ENCODE measurements at regions not wholly inside any gene's neighbourhood (a gene's known extent, or its start where the extent isn't known, plus 50 kb on each side); places are given as distances from the start of the nearest gene placed in this dataset.

DNA sequence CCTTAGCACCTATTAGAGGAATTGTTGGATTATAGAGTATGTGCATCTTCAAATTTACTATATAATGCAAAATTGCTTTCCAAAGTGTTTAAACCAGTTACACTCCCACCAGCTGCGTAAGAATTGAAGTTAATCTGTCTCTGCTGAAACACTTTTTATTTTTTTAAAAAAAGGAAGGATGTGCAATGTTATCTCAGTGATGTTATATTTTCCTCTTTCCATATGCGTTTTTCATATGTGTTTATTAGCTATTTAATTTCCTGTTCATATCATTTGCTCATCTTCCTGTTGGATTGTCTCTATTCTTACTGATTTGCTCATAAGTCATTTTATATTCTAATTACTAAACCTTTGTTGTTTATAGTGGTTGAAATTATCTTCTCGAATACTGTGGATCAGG is 63.2 kb upstream of the RFX8 start:
- no peaks in the 10 kb centered on the region for H3K27me3 Mint-ChIP-seq (ENCODE audit: low read depth, unreplicated experiment)

DNA sequence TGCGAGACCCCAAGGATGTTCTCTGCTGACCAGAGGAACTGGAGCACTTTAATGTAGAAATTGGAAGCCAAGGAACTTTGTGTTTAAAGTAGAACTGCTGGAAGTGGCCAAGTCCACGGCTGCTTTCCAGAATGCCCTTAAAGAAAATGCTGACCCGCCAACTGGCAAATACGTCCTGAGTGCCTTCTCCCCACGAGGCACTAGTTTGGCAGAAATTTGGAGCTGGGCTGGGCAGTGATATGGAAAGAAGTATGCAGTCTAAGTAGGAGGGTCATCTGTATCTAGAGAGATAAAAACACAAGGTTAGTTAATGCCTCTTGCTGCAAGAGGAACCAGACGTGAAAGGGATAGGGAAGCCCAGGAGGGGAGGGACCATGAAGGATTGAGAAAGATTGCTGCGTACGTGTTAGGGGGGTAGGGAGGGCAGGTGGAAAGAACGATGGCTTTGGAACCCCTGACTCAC is 59.3 kb upstream of the RFX8 start:
- Histone ChIP-seq H3K79me2 (ENCODE audit: insufficient read depth, low read length) (no peaks in the 10 kb centered on the region), H3K9ac (ENCODE audit: low read length) (no peak overlapping the region), H2AFZ (ENCODE audit: low read depth, low read length) (peak overlapping the region; percentile 77), H3K36me3 (ENCODE audit: insufficient read depth, low read length) (no peaks in the 10 kb centered on the region), H3K4me2 (ENCODE audit: low read length) (peak overlapping the region; percentile 48), H3K4me1 (ENCODE audit: insufficient read depth, low read length) (no peaks in the 10 kb centered on the region), H3K9me3 (ENCODE audit: insufficient read depth, low read depth, low read length) (no peaks in the 10 kb centered on the region), H3K27ac (ENCODE audit: low read depth, low read length) (no peak overlapping the region), H3K4me3 (ENCODE audit: insufficient read depth, low read depth, low read length) (no peak overlapping the region), H3K27me3 (ENCODE audit: insufficient read depth, low read length) (no peaks in the 10 kb centered on the region), H4K20me1 (ENCODE audit: insufficient read depth, low read length) (no peaks in the 10 kb centered on the region)
- FAIRE-seq, result no peak
- Mint-ChIP-seq H3K27ac (ENCODE audit: unreplicated experiment) (no peak overlapping the region), H3K4me1 (ENCODE audit: low read depth, unreplicated experiment) (no peaks in the 10 kb centered on the region), H3K4me3 (ENCODE audit: unreplicated experiment) (no peak overlapping the region), H3K27me3 (ENCODE audit: low read depth, unreplicated experiment) (no peaks in the 10 kb centered on the region), H3K9me3 (ENCODE audit: unreplicated experiment) (no peaks in the 10 kb centered on the region), H3K36me3 (ENCODE audit: low read depth, unreplicated experiment) (no peaks in the 10 kb centered on the region)
- no peak for DNase-seq (ENCODE audit: low read depth)
- TF ChIP-seq, protein P1, sequence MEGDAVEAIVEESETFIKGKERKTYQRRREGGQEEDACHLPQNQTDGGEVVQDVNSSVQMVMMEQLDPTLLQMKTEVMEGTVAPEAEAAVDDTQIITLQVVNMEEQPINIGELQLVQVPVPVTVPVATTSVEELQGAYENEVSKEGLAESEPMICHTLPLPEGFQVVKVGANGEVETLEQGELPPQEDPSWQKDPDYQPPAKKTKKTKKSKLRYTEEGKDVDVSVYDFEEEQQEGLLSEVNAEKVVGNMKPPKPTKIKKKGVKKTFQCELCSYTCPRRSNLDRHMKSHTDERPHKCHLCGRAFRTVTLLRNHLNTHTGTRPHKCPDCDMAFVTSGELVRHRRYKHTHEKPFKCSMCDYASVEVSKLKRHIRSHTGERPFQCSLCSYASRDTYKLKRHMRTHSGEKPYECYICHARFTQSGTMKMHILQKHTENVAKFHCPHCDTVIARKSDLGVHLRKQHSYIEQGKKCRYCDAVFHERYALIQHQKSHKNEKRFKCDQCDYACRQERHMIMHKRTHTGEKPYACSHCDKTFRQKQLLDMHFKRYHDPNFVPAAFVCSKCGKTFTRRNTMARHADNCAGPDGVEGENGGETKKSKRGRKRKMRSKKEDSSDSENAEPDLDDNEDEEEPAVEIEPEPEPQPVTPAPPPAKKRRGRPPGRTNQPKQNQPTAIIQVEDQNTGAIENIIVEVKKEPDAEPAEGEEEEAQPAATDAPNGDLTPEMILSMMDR (IDR thresholded peaks at IDR 0.05; ENCODE audit: insufficient read depth, low read depth, low read length), result no peak
- TF ChIP-seq EZH2 (IDR thresholded peaks at IDR 0.05; ENCODE audit: insufficient read depth, low read length), result no peak

More for the DNA sequence above, 63.2 kb upstream of the RFX8 start:
- no peak for FAIRE-seq
- H3K27ac Mint-ChIP-seq (ENCODE audit: unreplicated experiment), result no peak overlapping the region
- H3K9ac ChIP-seq (ENCODE audit: low read length), result no peak overlapping the region
- no peaks in the 10 kb centered on the region for H3K4me1 ChIP-seq (ENCODE audit: insufficient read depth, low read length)
- H3K4me3 ChIP-seq (ENCODE audit: insufficient read depth, low read depth, low read length), result no peak overlapping the region
- H3K4me2 ChIP-seq (ENCODE audit: low read length), result no peak overlapping the region
- H4K20me1 ChIP-seq (ENCODE audit: insufficient read depth, low read length), result no peaks in the 10 kb centered on the region
- no peaks in the 10 kb centered on the region for H3K4me1 Mint-ChIP-seq (ENCODE audit: low read depth, unreplicated experiment)
- H3K27me3 ChIP-seq (ENCODE audit: insufficient read depth, low read length), result no peaks in the 10 kb centered on the region
- H2AFZ ChIP-seq (ENCODE audit: low read depth, low read length), result no peak overlapping the region
- H3K79me2 ChIP-seq (ENCODE audit: insufficient read depth, low read length), result no peaks in the 10 kb centered on the region
- H3K9me3 Mint-ChIP-seq (ENCODE audit: unreplicated experiment), result no peaks in the 10 kb centered on the region
- no peaks in the 10 kb centered on the region for H3K36me3 ChIP-seq (ENCODE audit: insufficient read depth, low read length)
- no peak overlapping the region for H3K4me3 Mint-ChIP-seq (ENCODE audit: unreplicated experiment)
- TF ChIP-seq, protein P1 (IDR thresholded peaks at IDR 0.05; ENCODE audit: insufficient read depth, low read depth, low read length), result no peak
- TF ChIP-seq EZH2 (IDR thresholded peaks at IDR 0.05; ENCODE audit: insufficient read depth, low read length), result no peak
- H3K36me3 Mint-ChIP-seq (ENCODE audit: low read depth, unreplicated experiment), result no peaks in the 10 kb centered on the region
- DNase-seq (ENCODE audit: low read depth), result no peak
- no peaks in the 10 kb centered on the region for H3K9me3 ChIP-seq (ENCODE audit: insufficient read depth, low read depth, low read length)
- no peak overlapping the region for H3K27ac ChIP-seq (ENCODE audit: low read depth, low read length)

- Histone ChIP-seq H3K4me3 (ENCODE audit: insufficient read depth, low read depth, low read length) (no peak overlapping the region), H2AFZ (ENCODE audit: low read depth, low read length) (peak overlapping the region; percentile 77), H3K4me2 (ENCODE audit: low read length) (peak overlapping the region; percentile 48), H3K9me3 (ENCODE audit: insufficient read depth, low read depth, low read length) (no peaks in the 10 kb centered on the region), H3K27ac (ENCODE audit: low read depth, low read length) (no peak overlapping the region), H3K27me3 (ENCODE audit: insufficient read depth, low read length) (no peaks in the 10 kb centered on the region), H4K20me1 (ENCODE audit: insufficient read depth, low read length) (no peaks in the 10 kb centered on the region), H3K36me3 (ENCODE audit: insufficient read depth, low read length) (no peaks in the 10 kb centered on the region), H3K4me1 (ENCODE audit: insufficient read depth, low read length) (no peaks in the 10 kb centered on the region), H3K9ac (ENCODE audit: low read length) (no peak overlapping the region), H3K79me2 (ENCODE audit: insufficient read depth, low read length) (no peaks in the 10 kb centered on the region)
- H3K36me3 Mint-ChIP-seq (ENCODE audit: low read depth, unreplicated experiment), result no peaks in the 10 kb centered on the region
- DNase-seq (ENCODE audit: low read depth) (peak; percentile 36), FAIRE-seq (no peak)
- H3K9me3 Mint-ChIP-seq (ENCODE audit: unreplicated experiment), result no peaks in the 10 kb centered on the region
- no peaks in the 10 kb centered on the region for H3K4me1 Mint-ChIP-seq (ENCODE audit: low read depth, unreplicated experiment)
- no peak overlapping the region for H3K4me3 Mint-ChIP-seq (ENCODE audit: unreplicated experiment)
- H3K27me3 Mint-ChIP-seq (ENCODE audit: low read depth, unreplicated experiment), result no peaks in the 10 kb centered on the region
- H3K27ac Mint-ChIP-seq (ENCODE audit: unreplicated experiment), result no peak overlapping the region
- TF ChIP-seq EZH2 (IDR thresholded peaks at IDR 0.05; ENCODE audit: insufficient read depth, low read length), result no peak
These were observed 58.7 kb upstream of the RFX8 start for GRCh38 chr2:101533561-101534148.

All from astrocyte (in vitro differentiated cells and primary cell).